GM21423 (cell line): ENCODE measurements at regions not wholly inside any gene's neighbourhood (a gene's known extent, or its start where the extent isn't known, plus 50 kb on each side); places are given as distances from the start of the nearest gene placed in this dataset.

Source experiments
- ATAC-seq: cut with Tn5 transposase; IDR thresholded peaks from one replicate; pipeline ENCODE4 v1.9.1; 2021; ENCODE audit warnings: mild to moderate bottlenecking, moderate library complexity; ENCODE audit not compliant: unreplicated experiment

- no peak for ATAC-seq
Observed at GRCh38 chr3:30113906-30114305, 492.5 kb upstream of the TGFBR2 start.

GRCh38 chr3:30114918-30115317 is 491.5 kb upstream of the TGFBR2 start:
- ATAC-seq = no peak

GRCh38 chr3:30122359-30122758 is 484.0 kb upstream of the TGFBR2 start:
- no peak for ATAC-seq

GRCh38 chr3:30123224-30123623 is 483.2 kb upstream of the TGFBR2 start:
- ATAC-seq = no peak

GRCh38 chr3:30123755-30124154 is 482.6 kb upstream of the TGFBR2 start:
- no peak for ATAC-seq

- ATAC-seq = no peak
Observed at GRCh38 chr3:30124435-30125370, 481.7 kb upstream of the TGFBR2 start.

- no peak for ATAC-seq
Observed at GRCh38 chr3:30129765-30130164, 476.6 kb upstream of the TGFBR2 start.

- ATAC-seq = no peak
Observed at GRCh38 chr3:30130391-30130790, 476.0 kb upstream of the TGFBR2 start.

- no peak for ATAC-seq
Observed at GRCh38 chr3:30131191-30131590, 475.2 kb upstream of the TGFBR2 start.

GRCh38 chr3:30135190-30135589 is 471.2 kb upstream of the TGFBR2 start:
- no peak for ATAC-seq

- ATAC-seq = no peak
Observed at GRCh38 chr3:30139283-30139682, 467.1 kb upstream of the TGFBR2 start.

- no peak for ATAC-seq
Observed at GRCh38 chr3:30140356-30141075, 465.9 kb upstream of the TGFBR2 start.

GRCh38 chr3:30141178-30141581 is 465.2 kb upstream of the TGFBR2 start:
- ATAC-seq = no peak

- no peak for ATAC-seq
Observed at GRCh38 chr3:30141927-30142326, 464.5 kb upstream of the TGFBR2 start.

- ATAC-seq = no peak
Observed at GRCh38 chr3:30142946-30143345, 463.5 kb upstream of the TGFBR2 start.

GRCh38 chr3:30145281-30145680 is 461.1 kb upstream of the TGFBR2 start:
- ATAC-seq = no peak

GRCh38 chr3:30146978-30147377 is 459.4 kb upstream of the TGFBR2 start:
- ATAC-seq = no peak

- ATAC-seq = no peak
Observed at GRCh38 chr3:30154853-30155252, 451.5 kb upstream of the TGFBR2 start.

- ATAC-seq = no peak
Observed at GRCh38 chr3:30155755-30156154, 450.6 kb upstream of the TGFBR2 start.

- no peak for ATAC-seq
Observed at GRCh38 chr3:30156586-30157498, 449.6 kb upstream of the TGFBR2 start.

- no peak for ATAC-seq
Observed at GRCh38 chr3:30161375-30161774, 445.0 kb upstream of the TGFBR2 start.
